ENCODE measurements at regions not wholly inside any gene's neighbourhood (a gene's known extent, or its start where the extent isn't known, plus 50 kb on each side); places are given as distances from the start of the nearest gene placed in this dataset.

DNA sequence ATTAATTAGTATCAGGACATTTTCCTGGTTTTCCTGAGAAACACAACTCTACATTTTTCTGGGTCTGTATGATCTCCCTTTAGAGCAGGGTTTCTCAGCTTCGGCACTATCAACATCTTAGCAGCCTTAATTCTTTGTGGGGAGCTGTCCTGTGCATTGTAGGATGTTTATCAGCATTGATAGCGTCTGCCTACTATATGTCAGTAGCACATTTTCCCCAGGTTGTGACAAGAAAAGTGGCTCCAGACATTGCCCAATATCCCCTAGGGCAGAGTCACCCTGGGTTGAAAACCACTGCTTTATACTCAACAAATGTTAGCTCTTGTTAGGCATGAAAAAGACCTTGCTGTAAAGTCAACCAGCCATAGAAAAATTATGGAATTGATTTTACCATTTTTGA, 195.1 kb upstream of the FMN2 start:
- no peak for DNase-seq

DNA sequence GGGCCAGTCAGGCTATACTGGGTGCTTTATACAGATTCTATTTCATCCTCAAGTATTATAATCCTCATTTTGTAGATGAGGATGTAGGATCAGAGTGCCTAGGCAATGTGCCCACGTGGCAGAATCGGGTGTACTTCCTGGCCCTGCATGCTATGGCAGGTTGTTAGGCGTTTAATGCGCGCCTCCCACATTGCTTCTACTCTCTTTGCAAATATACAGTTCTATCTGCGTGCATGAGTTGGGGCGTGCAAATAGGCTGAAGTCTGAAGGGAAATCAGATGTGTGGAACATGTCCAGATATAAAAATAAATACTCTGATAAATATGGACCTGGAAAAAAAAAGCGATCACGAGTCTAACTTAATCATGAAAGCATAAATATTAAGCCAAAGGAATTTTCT, 194.7 kb upstream of the FMN2 start:
- no peak for DNase-seq

DNA sequence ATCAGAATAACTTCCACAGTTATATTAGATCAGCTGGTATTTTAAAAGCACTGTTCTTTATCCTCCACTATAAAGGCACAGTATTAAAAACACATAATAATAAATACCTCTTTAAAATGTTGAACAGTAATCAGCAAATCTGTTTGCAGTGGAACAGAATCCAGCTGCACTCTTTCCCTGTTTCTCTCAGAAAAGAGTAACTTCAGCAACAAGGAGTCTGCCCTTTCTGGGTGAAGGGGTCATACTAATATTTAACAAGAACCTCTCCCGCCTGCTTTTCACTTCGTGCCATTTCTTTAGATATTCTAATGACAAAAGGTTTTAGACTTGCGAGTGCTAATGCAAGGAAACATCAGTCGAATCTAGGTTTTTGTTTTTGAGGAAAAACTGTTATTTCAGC, 194.2 kb upstream of the FMN2 start:
- no peak for DNase-seq

DNA sequence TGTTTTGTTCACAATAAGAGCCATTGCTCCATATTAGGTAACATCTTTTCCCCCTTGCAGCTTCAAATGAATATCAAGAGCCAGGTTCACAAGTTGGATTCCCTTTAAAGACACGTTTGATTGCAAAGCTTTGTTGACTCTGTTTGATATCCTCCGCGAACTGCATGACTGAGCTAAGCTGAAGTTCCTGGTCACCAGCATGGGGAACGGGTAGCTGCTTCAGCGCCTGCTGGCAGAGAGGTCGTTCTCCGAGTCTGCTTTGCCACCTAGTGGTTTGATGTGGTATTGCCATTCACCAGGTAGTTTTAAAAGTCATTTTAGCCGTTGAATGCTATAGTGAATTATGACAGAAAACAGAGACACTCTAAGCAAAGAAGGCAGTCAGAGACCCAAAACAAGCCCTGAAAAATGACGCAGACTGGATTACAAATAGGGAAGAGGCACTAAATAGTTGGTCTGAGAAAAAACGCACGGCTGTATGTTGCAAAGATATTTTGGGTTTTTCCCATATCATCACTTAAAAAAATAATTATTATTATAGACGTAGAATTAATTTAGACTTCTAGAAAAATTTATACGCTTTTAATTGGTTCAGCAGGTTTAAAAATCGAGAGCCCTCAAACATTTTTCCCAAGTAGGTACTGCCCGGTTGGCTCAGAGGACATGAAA, 193.5 kb upstream of the FMN2 start:
- DNase-seq: peak; percentile 66 to 76

DNA sequence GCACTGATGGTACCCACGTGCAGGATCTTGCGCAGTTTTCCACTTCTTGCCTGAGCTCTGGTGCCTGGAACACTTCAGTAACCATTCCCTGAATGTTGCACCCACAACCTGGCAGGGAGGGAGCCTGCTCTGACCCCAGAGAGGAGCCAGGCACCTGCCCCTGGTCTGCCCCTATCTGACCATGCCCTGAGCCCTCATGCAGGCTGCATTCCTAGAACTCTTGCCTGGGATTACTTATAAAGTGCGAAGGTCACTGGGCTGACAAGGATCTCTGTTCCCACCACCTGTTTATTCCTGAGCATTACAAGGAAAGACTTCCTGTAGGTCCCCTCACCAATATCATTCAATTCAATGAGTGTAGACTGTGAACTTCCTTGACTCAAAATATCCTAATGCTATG, 191.9 kb upstream of the FMN2 start:
- DNase-seq: no peak

DNA sequence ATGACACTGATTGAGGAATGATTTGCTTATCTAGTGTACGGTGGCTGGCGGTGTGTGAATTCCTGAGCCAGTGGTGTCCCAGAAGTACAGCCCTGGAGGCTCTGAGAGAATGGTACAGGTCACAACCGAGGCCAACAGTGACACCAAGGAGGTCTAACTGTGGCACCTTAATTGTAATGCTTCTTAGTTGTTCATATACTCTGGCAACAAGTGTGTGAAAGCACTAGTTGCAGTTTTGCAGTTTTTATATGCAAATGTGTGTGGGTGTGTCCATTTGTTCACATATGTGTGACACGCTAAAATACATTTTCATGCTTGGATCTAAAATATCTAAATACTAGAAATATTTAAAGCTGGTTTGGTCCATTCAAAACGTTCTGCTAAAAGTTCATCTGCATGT, 185.3 kb upstream of the FMN2 start:
- no peak for DNase-seq

DNA sequence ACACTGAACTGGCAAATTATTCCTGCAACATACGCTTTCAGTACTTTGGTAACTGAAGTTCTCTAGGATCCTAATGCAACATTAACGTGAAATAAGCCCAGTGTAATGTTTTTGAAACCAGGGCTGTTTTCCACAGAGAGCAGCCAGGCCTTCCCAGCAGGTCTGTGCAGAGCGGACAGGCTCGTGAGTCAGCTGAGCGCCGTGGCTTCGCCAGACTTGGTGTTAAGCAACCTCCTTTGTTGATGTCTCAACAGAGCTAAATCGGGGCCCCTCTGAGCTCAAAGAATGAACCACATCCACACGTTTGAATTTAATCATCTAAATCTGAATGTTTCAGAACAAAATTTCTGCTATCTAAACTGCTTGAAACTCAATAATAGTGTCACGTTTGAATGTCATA, 181.8 kb upstream of the FMN2 start:
- DNase-seq: peak in 1 of 2 donors; percentile 46

DNA sequence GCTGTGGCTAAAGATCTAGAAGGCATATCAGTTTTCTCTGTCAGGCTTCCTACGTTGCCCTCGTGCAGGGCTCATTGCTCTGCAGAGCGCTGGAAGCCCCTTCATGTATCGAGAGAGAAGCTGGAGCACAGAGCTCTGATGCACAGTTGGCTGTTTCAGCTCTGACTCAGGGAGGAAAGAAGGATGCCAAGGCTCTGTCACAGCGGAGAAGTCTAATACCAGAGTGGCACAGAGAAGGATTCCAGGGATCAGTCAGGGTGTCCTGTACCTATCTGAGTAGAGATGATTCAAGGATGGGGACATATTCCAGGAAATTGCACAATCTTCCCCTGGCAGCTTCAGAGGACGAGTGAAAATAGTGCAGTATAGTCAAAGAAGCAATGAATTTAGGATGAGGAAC, 179.2 kb upstream of the FMN2 start:
- DNase-seq: no peak

DNA sequence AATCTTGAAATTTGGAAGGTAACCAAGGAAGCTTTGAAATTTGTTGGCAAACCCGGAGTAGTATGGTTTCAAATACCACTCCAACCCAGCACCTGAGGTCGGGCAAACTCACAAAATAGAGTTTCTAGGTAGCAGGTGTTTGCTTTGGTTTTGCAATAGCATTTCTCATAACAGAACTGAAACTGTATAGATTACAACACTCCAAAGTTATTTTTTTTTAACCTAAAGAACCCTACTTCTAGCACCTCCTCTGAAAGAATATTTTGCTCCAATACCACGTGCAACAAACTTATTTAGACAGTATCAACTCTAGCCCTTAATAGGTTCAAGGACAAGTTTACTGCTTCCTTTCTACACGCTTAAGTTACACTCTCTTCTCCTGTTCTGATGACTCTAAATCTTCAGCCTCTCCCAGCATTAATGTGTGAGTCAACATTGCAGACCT, 178.5 kb upstream of the FMN2 start:
- DNase-seq: no peak

DNA sequence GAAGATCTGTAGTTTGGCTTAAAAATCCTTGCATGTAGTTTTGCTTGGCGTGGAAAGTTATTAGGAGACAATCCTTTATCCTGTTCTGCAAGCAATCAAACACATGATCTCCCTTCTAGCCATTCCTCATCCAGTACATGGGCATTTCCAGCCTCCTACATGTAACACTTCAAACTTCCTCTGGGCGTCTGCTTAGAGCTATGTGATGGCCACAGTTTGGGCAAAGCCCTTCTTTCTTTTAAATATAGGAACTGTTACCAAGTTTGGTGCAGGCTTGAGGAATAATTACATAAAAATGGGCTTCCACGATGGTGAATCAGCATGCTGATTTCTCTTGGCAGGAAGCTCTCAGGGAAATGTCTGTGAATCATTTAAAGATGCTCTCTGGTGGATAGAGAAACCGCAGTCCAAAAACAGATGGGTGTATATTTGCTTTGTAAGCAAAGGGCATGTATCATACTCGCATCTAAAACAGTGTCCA, 176.9 kb upstream of the FMN2 start:
- DNase-seq: no peak

DNA sequence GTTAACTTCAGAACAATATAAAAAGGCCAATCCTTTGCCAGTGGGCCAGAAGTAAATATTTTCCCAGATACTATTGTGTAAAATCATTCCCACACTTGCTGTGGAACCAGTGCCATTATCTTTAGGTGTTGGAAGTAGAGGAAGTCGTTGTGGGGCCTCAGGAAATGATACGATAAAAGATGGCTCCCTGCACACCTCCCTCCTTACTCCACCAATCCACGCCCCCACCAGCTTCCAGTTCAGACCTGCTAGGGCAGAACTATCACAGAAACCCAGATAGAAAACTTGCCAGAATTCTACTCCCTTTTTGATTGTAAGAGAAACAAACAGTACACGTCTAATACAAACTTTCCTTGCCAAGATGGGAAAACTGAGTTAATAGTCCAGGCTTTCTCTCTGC, 173.0 kb upstream of the FMN2 start:
- no peak for DNase-seq

DNA sequence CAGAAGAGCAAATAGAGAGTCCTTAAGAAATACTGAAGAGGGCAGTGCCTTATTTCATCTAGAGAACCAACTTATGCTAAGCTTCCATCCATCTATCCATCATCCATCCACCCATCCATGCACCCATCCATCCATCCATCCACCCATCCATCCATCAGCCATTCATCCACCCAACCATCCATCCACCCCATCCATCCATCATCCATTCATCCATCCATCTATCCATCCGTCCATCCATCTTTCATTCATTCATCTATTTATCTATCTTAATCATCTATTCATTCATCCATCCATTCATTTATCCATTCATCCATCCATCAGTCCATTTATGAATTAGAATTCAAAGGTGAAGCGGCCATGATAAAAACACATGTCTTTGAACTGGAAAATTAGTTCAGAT, 171.5 kb upstream of the FMN2 start:
- DNase-seq: no peak

DNA sequence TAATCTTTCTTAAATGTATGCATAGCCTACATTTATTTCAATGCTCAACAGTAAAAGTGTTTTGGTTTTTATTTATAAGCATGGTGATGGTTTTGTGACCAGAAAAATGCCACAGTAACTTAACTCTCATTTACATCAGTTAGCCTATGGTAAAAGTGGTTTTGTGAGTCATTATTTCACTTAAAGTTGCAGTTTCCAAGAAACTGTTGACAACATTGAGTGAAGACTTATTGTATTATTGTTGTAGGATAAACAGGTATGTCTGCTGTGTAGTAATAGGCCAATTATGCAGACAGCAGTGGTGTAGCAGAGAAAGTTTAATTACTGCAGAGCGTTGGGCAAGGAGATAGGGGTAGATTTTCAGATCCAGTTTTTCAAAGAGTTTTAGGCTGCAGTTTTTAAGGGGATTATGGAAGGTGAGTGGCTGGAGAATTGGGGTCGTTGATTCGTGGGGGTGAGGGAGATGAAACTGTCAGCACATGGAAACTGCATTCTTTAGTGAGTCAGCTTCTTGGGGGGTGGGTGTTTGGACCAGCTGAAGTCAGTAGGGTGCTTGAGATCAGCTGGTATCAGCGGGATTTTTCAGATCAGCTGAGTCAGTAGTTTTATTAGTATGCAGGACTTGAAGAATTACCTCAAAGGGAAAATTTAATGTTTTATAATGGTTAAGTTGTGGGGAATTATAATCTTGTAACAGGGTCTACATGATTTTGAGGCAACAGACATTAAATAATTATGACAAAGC, 168.7 kb upstream of the FMN2 start:
- DNase-seq: no peak

DNA sequence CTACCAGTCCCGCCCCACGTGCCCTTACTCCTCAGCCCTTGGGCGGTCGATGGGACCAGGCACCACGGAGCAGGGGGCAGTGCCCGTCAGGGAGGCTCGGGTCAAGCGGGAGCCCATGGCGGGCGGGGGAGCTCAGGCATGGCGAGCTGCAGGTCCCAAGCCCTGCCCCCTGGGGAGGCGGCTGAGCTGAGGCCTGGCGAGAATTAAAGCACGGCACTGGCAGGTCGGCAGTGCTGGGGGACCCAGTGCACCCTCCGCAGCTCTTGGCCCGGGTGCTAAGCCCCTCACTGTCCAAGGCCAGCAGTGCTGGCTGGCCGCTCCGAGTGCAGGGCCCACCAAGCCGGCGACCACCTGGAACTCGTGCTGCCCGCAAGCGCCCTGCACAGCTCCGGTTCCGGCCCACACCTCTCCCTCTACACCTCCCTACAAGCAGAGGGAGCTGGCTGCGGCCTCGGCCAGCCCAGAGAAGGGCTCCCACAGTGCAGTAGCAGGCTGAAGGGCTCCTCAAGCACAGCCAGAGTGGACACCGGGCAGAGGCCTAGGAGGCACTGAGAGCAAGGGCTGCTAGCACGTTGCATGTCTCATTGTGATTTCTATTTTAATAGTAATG, 166.8 kb upstream of the FMN2 start:
- DNase-seq: no peak

DNA sequence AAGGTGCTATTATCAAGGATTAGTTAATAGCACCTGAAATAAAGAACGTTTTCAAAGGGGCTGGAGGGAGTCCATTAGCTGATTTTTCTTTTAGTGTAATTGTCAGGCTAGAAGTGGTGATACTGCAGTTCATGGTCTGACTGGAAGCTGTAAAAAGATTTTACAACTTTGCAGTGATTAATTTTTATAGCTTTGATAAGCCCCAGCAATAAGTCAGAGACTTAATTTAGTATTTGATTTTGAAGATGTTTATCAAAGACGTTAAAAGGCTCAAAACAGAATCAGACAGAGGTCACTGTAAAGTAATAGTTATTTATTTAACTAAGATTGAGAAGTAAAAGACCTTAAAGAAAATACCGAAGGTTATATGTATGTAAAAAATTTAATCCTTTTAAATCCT, 165.5 kb upstream of the FMN2 start:
- no peak for DNase-seq

DNA sequence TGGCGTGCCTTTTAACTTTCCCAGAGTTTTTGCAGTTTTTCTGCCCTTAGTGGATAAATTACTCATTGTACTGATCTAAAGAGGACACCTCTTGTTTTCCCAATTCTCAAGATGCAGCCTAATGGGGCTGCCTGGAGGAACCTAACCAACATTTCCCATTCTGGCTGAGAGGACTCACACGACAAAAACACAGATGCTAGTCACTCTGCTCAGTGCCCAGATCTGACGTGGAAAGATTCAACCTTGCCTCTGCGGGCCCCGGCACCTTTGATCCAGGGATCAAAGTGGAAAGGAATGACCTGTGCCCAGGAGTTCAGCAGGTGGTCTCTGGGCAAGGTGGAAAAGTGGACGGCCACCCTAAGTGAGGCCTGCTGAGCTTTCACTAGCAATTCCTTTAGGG, 162.4 kb upstream of the FMN2 start:
- DNase-seq: no peak

DNA sequence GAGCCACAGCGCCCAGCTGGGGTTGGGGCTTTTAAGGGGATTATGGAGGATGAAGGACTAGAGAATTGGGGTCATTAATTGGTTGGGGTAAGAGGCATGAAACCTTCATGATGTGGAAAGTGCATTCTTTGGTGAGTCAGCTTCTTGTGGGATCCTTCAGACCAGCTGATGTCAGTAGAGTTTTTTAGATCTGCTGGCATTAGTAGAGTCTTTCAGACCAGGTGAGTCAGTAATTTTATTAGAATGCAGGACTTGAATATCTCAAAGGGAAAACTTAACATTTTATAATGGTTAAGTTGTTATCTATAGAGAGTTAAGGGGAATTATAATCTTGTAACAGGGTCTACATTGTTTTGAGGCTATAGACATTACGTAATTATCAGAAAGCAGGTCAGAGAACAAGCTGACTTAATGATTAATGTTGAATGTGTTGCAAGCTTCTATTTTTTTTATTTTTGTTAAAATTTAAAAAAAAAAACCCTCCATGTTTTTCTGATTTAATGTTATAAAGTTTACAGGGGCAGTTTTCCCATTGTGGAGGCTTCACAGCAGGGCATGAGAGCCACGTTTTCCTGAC, 160.9 kb upstream of the FMN2 start:
- no peak for DNase-seq

DNA sequence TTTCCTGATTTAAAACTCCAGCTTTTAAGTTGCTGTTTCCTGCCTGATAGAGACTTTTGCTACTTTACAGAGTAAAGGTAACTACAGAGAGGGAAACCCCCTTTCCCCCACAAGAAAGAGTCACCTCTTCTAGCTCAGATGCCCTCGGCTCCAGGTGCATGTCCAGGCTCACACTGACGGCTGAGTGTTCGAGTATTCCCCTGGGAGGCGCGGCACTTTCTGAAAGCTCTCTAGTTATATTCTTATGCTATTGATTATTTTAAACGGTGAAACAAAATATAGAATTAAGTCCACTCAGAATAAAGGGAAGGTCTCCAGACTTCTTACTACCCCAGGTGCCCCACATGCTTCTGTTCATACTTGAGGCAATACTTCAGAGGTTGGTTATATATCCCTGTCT, 160.3 kb upstream of the FMN2 start:
- DNase-seq: no peak

DNA sequence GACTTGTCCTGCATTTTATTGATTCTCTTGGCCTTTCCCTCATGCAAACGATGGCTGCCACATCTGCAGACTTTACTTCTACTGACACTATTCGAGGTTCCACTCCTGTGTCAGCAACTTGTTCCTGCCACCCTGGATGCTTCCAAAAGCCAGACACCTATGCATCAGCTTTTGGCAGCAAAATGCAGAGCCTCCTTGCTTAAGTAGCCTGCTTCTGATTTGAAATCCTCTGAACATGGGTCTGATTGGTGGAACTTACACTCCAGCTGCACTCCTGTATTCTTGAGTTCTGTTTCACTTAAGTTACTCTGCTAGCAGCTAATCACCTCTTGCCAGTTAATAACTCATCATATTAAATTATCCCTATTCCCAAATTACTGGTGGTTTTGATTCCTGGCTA, 152.1 kb upstream of the FMN2 start:
- no peak for DNase-seq

DNA sequence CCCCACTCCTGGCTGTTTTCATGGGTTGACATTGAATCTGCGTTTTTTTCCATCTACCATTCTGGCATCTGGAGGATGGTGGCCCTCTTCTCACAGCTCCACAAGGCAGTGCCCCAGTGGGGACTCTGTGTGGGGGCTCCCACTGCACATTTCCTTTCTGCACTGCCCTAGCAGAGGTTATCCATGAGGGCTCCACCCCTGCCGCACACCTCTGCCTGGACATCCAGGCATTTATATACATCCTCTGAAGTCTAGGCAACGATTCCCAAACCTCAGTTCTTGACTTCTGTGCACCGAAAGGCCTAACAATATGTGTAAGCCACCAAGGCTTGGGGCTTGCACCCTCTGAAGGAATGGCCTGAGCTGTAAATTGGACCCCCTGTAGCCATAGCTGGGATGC, 147.9 kb upstream of the FMN2 start:
- DNase-seq: no peak

DNA sequence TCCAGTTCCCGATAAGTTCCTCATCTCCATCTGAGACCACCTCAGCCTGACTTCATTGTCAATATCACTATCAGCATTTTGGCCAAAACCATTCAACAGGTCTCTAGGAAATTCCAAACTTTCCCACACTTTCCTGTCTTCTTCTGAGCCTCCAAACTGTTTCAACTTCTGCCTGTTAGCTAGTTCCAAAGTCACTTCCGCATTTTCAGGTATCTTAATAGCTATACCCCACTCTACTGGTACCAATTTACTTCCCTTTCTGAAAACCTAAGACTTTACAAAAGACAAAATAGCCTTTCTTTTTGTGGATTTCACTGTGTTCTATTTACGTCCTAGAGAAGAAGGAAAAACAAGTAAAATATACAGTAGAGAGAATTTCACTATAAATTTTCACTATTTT, 147.0 kb upstream of the FMN2 start:
- DNase-seq: no peak

DNA sequence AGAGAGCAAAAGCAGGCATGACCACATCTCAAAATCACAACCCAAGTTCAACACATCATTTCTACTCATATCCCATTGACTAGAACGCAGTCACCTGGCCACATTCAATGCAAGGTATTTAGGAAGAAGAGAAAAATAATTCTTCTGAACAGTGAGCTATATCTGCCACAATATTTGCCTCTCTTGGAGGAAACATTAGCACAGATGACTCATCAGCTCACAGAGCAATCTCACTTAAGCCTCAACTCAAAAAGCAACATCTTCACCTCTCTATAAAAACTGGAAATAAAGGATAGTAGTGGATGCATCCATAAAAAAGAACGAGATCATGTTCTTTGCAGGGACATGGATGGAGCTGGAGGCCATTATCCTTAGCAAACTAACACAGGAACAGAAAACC, 143.9 kb upstream of the FMN2 start:
- no peak for DNase-seq

DNA sequence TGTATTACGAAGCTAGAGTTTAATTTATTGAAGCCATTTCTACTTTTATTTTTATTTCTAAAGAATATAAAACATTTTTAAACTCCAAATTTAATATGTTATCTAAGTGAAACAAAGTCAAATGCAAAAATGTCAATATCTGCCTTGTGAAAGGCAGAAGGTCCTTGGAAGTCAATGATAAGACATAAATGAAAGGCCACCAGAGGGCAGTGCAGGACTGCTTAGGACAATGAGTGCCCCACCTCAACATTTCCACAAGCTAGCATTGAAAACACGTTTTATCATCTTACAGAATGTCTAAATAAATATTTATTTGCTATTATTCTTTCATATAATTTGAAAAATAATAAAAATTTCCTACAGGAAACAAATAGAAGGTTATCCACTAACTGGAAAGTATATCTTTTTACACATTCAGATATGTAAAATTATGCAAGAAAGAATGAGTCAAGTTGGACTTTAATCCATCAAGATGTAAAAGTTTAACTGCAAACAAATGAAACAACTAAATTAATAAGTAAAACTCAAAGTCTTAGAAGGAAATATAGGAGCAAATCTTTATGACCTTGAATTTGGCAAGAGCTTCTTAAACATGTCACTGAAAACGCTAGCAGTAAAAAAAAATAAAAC, 140.1 kb upstream of the FMN2 start:
- DNase-seq: peak; percentile 21 to 51

Data from CD4-positive, alpha-beta T cell treated with Interferon alpha-2 for 1 hour (primary cell).